Endothelial cell of umbilical vein (primary cell): ENCODE measurements at regions not wholly inside any gene's neighbourhood (a gene's known extent, or its start where the extent isn't known, plus 50 kb on each side); places are given as distances from the start of the nearest gene placed in this dataset.

ENCODE experiments used
- BruUV-seq: library from RNA; stranded (reverse); fragments of 400-500 nt; replicated peaks from 2 replicates; lab custom pipeline; 2021; lab: Mats Ljungman, UMichigan
- CTCF ChIA-PET: fragments of 300-600, 350-600 bp; sonication (Branson Sonifier 250); formaldehyde crosslinking; loops from one replicate; lab custom pipeline; 2021; ENCODE audit warnings: antibody characterized with exemption, inconsistent platforms; lab: Charles Lee
- POLR2A ChIA-PET: fragments of 300-600, 350-600 bp; sonication (Branson Sonifier 250); formaldehyde crosslinking; loops from one replicate; lab custom pipeline; 2021; ENCODE audit warnings: antibody characterized with exemption, inconsistent platforms; lab: Charles Lee
- DNase-seq: peaks from one replicate; pipeline ENCODE4 v3.0.0-alpha.2; 2011; ENCODE audit warnings: low read depth, low spot score
- FAIRE-seq: peaks from 2 replicates; lab custom pipeline; 2011; peaks lifted over from hg19 to GRCh38; lab: Jason Lieb, UNC
- H2AFZ ChIP-seq: 2 replicates; pipeline ENCODE4 v1.6.0; 2012; ENCODE audit warnings: low read depth, low read length, control low read depth, inconsistent platforms
- H3K27ac ChIP-seq: 2 replicates; pipeline ENCODE4 v1.5.1; 2011; ENCODE audit warnings: low read depth, mild to moderate bottlenecking, control low read depth, low read length, moderate library complexity; ENCODE audit not compliant: insufficient read depth
- H3K27me3 ChIP-seq, 2 experiments: 2 replicates each; pipeline versions ENCODE4 v1.6.0 to v1.6.1; 2011; ENCODE audit warnings: low read length in 2 of 2, mixed read lengths in 1 of 2; ENCODE audit not compliant: control insufficient read depth in 2 of 2, insufficient read depth in 2 of 2
- H3K36me3 ChIP-seq, 2 experiments: 2 replicates in 1 of 2; 3 replicates in 1 of 2; pipeline ENCODE4 v1.5.1; 2011; ENCODE audit warnings: low read length in 2 of 2, mild to moderate bottlenecking in 1 of 2, moderate library complexity in 1 of 2; ENCODE audit not compliant: control insufficient read depth in 2 of 2, insufficient read depth in 2 of 2; ENCODE audit errors: extremely low read depth in 1 of 2
- H3K4me1 ChIP-seq: 3 replicates; pipeline ENCODE4 v1.5.1; 2011; ENCODE audit warnings: mild to moderate bottlenecking, low read length; ENCODE audit not compliant: control insufficient read depth, insufficient read depth; ENCODE audit errors: extremely low read depth
- H3K4me2 ChIP-seq: 2 replicates; pipeline ENCODE4 v1.6.1; 2011; ENCODE audit warnings: low read length, control low read depth, mixed read lengths; ENCODE audit not compliant: insufficient read depth
- H3K4me3 ChIP-seq, 3 experiments: fragments of 200-600 bp in 1 of 3; sonication (generic), shearing (Covaris generic) in 1 of 3; replicated peaks in 1 of 3; 2 replicates each; pipeline ENCODE4 v1.5.1; 2011 to 2016; ENCODE audit warnings: control low read depth in 3 of 3, low read length in 3 of 3, mild to moderate bottlenecking in 2 of 3, inconsistent platforms in 1 of 3, low read depth in 1 of 3, moderate library complexity in 1 of 3; ENCODE audit not compliant: insufficient read depth in 1 of 3
- H3K79me2 ChIP-seq: 2 replicates; pipeline ENCODE4 v1.6.0; 2012; ENCODE audit warnings: low read length, inconsistent platforms; ENCODE audit not compliant: control insufficient read depth, insufficient read depth
- H3K9ac ChIP-seq: replicated peaks from 2 replicates; pipeline ENCODE3; 2011; ENCODE audit warnings: low read length, control low read depth; ENCODE audit not compliant: insufficient read depth; ENCODE audit errors: extremely low read depth
- H3K9me1 ChIP-seq: replicated peaks from 3 replicates; pipeline ENCODE4 v1.6.0; 2011; ENCODE audit warnings: mild to moderate bottlenecking, low read length; ENCODE audit not compliant: control insufficient read depth, insufficient read depth; ENCODE audit errors: extremely low read depth
- H3K9me3 ChIP-seq: replicated peaks from 2 replicates; pipeline ENCODE4 v1.5.1; 2012; ENCODE audit warnings: low read length, inconsistent platforms; ENCODE audit not compliant: control insufficient read depth, insufficient read depth
- H4K20me1 ChIP-seq: replicated peaks from 2 replicates; pipeline ENCODE3; 2011; ENCODE audit warnings: mild to moderate bottlenecking, low read length; ENCODE audit not compliant: control insufficient read depth, insufficient read depth; ENCODE audit errors: extremely low read depth
- EZH2 ChIP-seq: IDR thresholded peaks from 2 replicates; pipeline ENCODE4 v1.6.1; 2012; ENCODE audit warnings: borderline replicate concordance, low read depth, mild to moderate bottlenecking, moderate library complexity, low read length, inconsistent platforms; ENCODE audit not compliant: severe bottlenecking
- FOS ChIP-seq: IDR thresholded peaks from 2 replicates; pipeline ENCODE4 v1.6.1; 2011; ENCODE audit warnings: mild to moderate bottlenecking, low read length, moderate library complexity, borderline replicate concordance; ENCODE audit not compliant: insufficient read depth
- GATA2 ChIP-seq: IDR thresholded peaks from 2 replicates; pipeline ENCODE4 v1.7.0; 2011; ENCODE audit warnings: low read depth, mild to moderate bottlenecking, moderate library complexity, mixed read lengths, low read length; ENCODE audit not compliant: insufficient read length, insufficient read depth
- JUN ChIP-seq: IDR thresholded peaks from 2 replicates; pipeline ENCODE4 v1.6.1; 2011; ENCODE audit warnings: borderline replicate concordance, low read depth; ENCODE audit not compliant: insufficient read length, insufficient read depth
- MYC ChIP-seq: IDR thresholded peaks from one replicate; pipeline ENCODE4 v1.6.1; 2011; ENCODE audit warnings: mild to moderate bottlenecking, low read depth, low read length
- POLR2A ChIP-seq: IDR thresholded peaks from 2 replicates; pipeline ENCODE4 v1.6.1; 2012; ENCODE audit warnings: low read depth, mild to moderate bottlenecking, control low read depth, low read length
- POLR2AphosphoS5 ChIP-seq: IDR thresholded peaks from 2 replicates; pipeline ENCODE4 v1.6.1; 2012; ENCODE audit warnings: low read depth, mild to moderate bottlenecking, control low read depth, low read length, moderate library complexity; ENCODE audit not compliant: insufficient read depth
- dilution Hi-C: fragments of 300-500 bp; cut with MboI; formaldehyde crosslinking; loops from one replicate; pipeline ENCODE4 v1.15.0; 2019; ENCODE audit warnings: low sequenced_read_pairs; ENCODE audit not compliant: extremely low pct_ligation_motif_present
- intact Hi-C: fragments of 100-400 bp; cut with micrococcal nuclease; formaldehyde crosslinking; loops from one replicate; pipeline ENCODE4 v1.10.0; 2022
- TF ChIP-seq, protein P1 (sequence below): IDR thresholded peaks from 2 replicates; pipeline ENCODE4 v1.6.1; 2011; ENCODE audit not compliant: insufficient read depth, insufficient read length
- TF ChIP-seq, protein P2 (sequence below), 2 donors: IDR thresholded peaks; 1 replicate in 1 of 2; 2 replicates in 1 of 2; pipeline ENCODE4 v1.5.1; 2011; ENCODE audit warnings: low read length in 2 of 2, mild to moderate bottlenecking in 2 of 2, moderate library complexity in 2 of 2, control low read depth in 1 of 2, inconsistent platforms in 1 of 2, low read depth in 1 of 2; ENCODE audit not compliant: insufficient read depth in 1 of 2; ENCODE audit errors: extremely low read depth in 1 of 2

DNA sequence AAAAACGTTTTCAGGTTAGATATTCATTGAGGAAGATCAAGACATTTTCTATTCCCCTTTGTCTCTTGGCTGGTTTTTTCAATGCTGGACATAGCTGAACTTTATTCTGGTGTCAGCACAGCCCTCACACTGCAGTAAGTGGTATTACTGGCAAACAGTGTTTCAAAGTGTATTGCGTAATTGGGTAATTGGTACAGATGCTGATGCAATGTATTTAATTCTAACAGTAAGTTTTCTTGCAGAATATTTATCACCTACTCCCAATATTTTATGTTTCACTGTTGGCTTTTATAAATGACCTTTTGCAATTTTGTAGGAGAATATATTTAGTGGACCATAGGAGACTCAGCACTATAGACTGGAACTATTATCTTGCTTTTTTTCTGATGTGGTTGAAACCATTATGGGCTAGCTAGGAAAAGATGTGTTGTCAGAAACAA is 287.6 kb upstream of the SOX4 start:
- Histone ChIP-seq H3K9me1 (no peaks in the 10 kb centered on the region), H3K4me2 (no peak overlapping the region), H3K27ac (no peak overlapping the region), H3K79me2 (no peaks in the 10 kb centered on the region), H3K27me3 (no peaks in the 10 kb centered on the region), H3K9ac (no peak overlapping the region), H3K4me1 (no peaks in the 10 kb centered on the region), H4K20me1 (no peaks in the 10 kb centered on the region), H3K9me3 (no peaks in the 10 kb centered on the region), H3K36me3 (no peaks in the 10 kb centered on the region), H2AFZ (no peak overlapping the region), H3K4me3 (no peak overlapping the region)
- dilution Hi-C loops (no loop called here), intact Hi-C loops (no loop called here)
- TF ChIP-seq MYC: no peak
- TF ChIP-seq, protein P1, sequence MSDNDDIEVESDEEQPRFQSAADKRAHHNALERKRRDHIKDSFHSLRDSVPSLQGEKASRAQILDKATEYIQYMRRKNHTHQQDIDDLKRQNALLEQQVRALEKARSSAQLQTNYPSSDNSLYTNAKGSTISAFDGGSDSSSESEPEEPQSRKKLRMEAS: no peak
- no peak for TF ChIP-seq EZH2
- TF ChIP-seq FOS: no peak
- TF ChIP-seq POLR2AphosphoS5: no peak
- TF ChIP-seq POLR2A: no peak
- no peak for TF ChIP-seq GATA2
- TF ChIP-seq JUN: no peak
- TF ChIP-seq, protein P2, sequence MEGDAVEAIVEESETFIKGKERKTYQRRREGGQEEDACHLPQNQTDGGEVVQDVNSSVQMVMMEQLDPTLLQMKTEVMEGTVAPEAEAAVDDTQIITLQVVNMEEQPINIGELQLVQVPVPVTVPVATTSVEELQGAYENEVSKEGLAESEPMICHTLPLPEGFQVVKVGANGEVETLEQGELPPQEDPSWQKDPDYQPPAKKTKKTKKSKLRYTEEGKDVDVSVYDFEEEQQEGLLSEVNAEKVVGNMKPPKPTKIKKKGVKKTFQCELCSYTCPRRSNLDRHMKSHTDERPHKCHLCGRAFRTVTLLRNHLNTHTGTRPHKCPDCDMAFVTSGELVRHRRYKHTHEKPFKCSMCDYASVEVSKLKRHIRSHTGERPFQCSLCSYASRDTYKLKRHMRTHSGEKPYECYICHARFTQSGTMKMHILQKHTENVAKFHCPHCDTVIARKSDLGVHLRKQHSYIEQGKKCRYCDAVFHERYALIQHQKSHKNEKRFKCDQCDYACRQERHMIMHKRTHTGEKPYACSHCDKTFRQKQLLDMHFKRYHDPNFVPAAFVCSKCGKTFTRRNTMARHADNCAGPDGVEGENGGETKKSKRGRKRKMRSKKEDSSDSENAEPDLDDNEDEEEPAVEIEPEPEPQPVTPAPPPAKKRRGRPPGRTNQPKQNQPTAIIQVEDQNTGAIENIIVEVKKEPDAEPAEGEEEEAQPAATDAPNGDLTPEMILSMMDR (IDR thresholded peaks at IDR 0.05; ENCODE audit: extremely low read depth in 1 of 2, insufficient read depth in 1 of 2, low read depth in 1 of 2, low read length in 2 of 2): no peak
- ChIA-PET CTCF (no interaction called here), POLR2A (no interaction called here)
- no TSS peak for BruUV-seq
- FAIRE-seq (no peak), DNase-seq (no peak)
